GM06990 (cell line): ENCODE measurements at regions not wholly inside any gene's neighbourhood (a gene's known extent, or its start where the extent isn't known, plus 50 kb on each side); places are given as distances from the start of the nearest gene placed in this dataset.

Experiments
- DNase-seq: peaks from one replicate; pipeline ENCODE4 v3.0.0-alpha.2; 2011; ENCODE audit not compliant: insufficient read length; ENCODE audit errors: extremely low read depth
- H3K27me3 ChIP-seq: replicated peaks from 2 replicates; pipeline ENCODE4 v1.6.0; 2011; ENCODE audit warnings: low read length; ENCODE audit not compliant: control insufficient read depth, insufficient read depth
- H3K36me3 ChIP-seq: 2 replicates; pipeline ENCODE4 v1.5.1; 2011; ENCODE audit warnings: low read length; ENCODE audit not compliant: control insufficient read depth, insufficient read depth
- H3K4me3 ChIP-seq: replicated peaks from 2 replicates; pipeline ENCODE4 v1.5.1; 2011; ENCODE audit warnings: low read depth, mild to moderate bottlenecking, control low read depth, low read length
- CTCF ChIP-seq: IDR thresholded peaks from 2 replicates; pipeline ENCODE4 v1.5.1; 2011; ENCODE audit warnings: low read length, control low read depth, mild to moderate bottlenecking, inconsistent platforms; ENCODE audit not compliant: insufficient read depth, poor library complexity, severe bottlenecking

GRCh38 chr2:186306754-186307153, 179.3 kb upstream of the ZC3H15 start:
- no peak for DNase-seq
- TF ChIP-seq CTCF, result no peak
- H3K36me3 ChIP-seq, result no peaks in the 10 kb centered on the region

GRCh38 chr2:186307871-186308270, 178.2 kb upstream of the ZC3H15 start:
- no peak for TF ChIP-seq CTCF
- no peaks in the 10 kb centered on the region for H3K36me3 ChIP-seq
- no peak overlapping the region for H3K4me3 ChIP-seq
- H3K27me3 ChIP-seq, result no peaks in the 10 kb centered on the region
- no peak for DNase-seq

More at GRCh38 chr2:186306754-186307153, 179.3 kb upstream of the ZC3H15 start:
- H3K27me3 ChIP-seq, result no peaks in the 10 kb centered on the region
- no peak overlapping the region for H3K4me3 ChIP-seq

- Histone ChIP-seq H3K27me3 (no peaks in the 10 kb centered on the region), H3K36me3 (no peaks in the 10 kb centered on the region), H3K4me3 (no peak overlapping the region)
- DNase-seq, result no peak
- TF ChIP-seq CTCF, result no peak
Observed at GRCh38 chr2:186308347-186308746, 177.7 kb upstream of the ZC3H15 start.

- Histone ChIP-seq H3K4me3 (no peak overlapping the region), H3K36me3 (no peaks in the 10 kb centered on the region), H3K27me3 (no peaks in the 10 kb centered on the region)
- TF ChIP-seq CTCF, result no peak
- DNase-seq, result no peak
Observed at GRCh38 chr2:186309901-186310300, 176.2 kb upstream of the ZC3H15 start.

GRCh38 chr2:186319105-186319504, 167.0 kb upstream of the ZC3H15 start:
- Histone ChIP-seq H3K27me3 (no peaks in the 10 kb centered on the region), H3K4me3 (no peak overlapping the region), H3K36me3 (no peaks in the 10 kb centered on the region)
- TF ChIP-seq CTCF, result no peak
- DNase-seq, result no peak

- Histone ChIP-seq H3K4me3 (no peak overlapping the region), H3K36me3 (no peaks in the 10 kb centered on the region), H3K27me3 (no peaks in the 10 kb centered on the region)
- TF ChIP-seq CTCF, result no peak
- DNase-seq, result no peak
Observed at GRCh38 chr2:186325827-186326535, 160.1 kb upstream of the ZC3H15 start.
